C4-2B (cell line): ENCODE measurements at regions not wholly inside any gene's neighbourhood (a gene's known extent, or its start where the extent isn't known, plus 50 kb on each side); places are given as distances from the start of the nearest gene placed in this dataset.

Experiments
- H3K27ac ChIP-seq: fragments of 450-650 bp; 2 replicates; pipeline ENCODE4 v1.5.1; 2017
- ZFX ChIP-seq: fragments of 450-650 bp; IDR thresholded peaks from 2 replicates; pipeline ENCODE4 v1.6.1; 2017
- TF ChIP-seq, protein P1 (sequence below): fragments of 450-650 bp; conservative IDR thresholded peaks from 2 replicates; pipeline ENCODE4 v1.5.1; 2017; ENCODE audit warnings: mild to moderate bottlenecking

GRCh38 chr7:155360495-155361345 is 63.0 kb downstream of the INSIG1 start:
- TF ChIP-seq, protein P1, sequence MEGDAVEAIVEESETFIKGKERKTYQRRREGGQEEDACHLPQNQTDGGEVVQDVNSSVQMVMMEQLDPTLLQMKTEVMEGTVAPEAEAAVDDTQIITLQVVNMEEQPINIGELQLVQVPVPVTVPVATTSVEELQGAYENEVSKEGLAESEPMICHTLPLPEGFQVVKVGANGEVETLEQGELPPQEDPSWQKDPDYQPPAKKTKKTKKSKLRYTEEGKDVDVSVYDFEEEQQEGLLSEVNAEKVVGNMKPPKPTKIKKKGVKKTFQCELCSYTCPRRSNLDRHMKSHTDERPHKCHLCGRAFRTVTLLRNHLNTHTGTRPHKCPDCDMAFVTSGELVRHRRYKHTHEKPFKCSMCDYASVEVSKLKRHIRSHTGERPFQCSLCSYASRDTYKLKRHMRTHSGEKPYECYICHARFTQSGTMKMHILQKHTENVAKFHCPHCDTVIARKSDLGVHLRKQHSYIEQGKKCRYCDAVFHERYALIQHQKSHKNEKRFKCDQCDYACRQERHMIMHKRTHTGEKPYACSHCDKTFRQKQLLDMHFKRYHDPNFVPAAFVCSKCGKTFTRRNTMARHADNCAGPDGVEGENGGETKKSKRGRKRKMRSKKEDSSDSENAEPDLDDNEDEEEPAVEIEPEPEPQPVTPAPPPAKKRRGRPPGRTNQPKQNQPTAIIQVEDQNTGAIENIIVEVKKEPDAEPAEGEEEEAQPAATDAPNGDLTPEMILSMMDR = no peak
- no peak for TF ChIP-seq ZFX
- no peak overlapping the region for H3K27ac ChIP-seq

GRCh38 chr7:155361346-155361680 is 63.6 kb downstream of the INSIG1 start:
- no peak overlapping the region for H3K27ac ChIP-seq
- TF ChIP-seq, protein P1 = no peak

- TF ChIP-seq, protein P1 = no peak
- TF ChIP-seq ZFX = no peak
- H3K27ac ChIP-seq = no peak overlapping the region
Observed at GRCh38 chr7:155361947-155362346, 64.3 kb downstream of the INSIG1 start.

DNA sequence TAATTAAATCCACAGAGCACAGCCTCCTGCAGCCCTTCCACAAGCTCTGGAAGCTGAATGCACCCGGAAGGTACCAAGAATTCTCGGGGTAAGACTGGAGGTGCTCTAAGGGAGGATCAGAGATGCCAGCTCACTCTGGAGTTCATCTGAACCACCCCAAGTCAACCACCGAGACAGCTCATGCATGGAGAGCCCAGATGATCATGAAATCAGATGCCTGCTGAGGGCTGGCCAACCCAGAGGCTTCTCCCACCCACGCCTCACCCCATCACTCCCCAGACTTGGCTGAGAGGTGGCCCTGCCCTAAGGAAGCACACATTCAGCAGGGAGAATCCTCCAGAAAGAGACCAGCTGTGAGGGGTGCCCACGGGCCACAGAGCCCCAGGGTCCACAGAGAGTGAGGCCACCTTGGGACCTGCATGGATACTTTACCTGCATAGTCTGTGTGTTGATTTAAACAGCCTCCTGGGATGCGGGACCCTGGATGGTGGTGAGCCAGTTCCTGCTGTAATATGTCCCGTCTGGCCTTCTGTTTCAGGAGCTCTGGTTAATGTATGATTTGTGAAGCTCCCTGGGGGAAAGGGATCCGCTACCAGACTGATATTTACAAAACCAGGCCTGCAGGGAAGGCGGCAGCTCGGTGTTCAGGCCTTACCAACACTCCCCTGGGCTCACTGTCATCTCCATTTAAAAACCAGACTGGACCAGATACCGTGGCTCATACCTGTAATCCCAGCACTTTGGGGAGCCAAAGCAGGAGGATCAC is 64.9 kb downstream of the INSIG1 start:
- TF ChIP-seq, protein P1 = no peak
- TF ChIP-seq ZFX = no peak
- H3K27ac ChIP-seq = no peak overlapping the region

GRCh38 chr7:155363146-155363539 is 65.5 kb downstream of the INSIG1 start:
- TF ChIP-seq ZFX = no peak
- TF ChIP-seq, protein P1 = no peak
- no peak overlapping the region for H3K27ac ChIP-seq

DNA sequence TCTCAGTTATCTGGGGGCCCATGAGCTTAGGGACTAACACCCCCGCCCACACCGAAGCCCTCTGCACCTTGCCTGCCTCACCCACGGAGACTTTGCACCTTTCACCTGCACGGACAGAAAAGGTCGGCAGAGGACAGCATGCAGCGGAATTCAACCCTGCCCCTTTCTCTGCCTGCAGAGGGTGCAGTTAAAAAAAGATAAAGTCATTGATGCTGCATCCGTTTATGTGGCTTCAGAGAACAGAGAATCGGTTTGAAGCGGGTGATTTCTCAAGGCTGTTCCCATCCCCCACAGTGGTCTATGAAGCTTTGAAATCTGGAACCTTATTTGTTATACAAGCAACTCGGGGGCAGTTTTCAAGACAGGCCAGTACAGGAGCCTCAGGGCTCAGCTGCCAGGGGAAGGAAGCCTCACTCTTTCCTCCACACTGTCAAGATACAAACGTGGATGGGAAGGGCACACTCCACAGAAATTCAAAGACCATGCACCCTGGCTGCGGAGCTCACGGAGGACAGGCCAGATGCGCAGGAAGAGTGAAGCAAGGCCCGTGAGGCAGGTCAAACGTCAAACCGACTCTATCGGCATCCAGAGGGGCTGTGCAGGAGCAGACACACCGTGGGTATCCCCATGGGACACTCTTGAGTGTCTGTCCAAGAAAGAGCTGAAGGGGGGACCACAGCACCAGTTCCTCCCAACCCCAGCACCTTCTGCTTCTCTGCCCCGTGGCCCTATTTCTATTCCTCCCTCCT is 66.3 kb downstream of the INSIG1 start:
- no peak overlapping the region for H3K27ac ChIP-seq

More for the DNA sequence above, 66.3 kb downstream of the INSIG1 start:
- no peak for TF ChIP-seq ZFX
- TF ChIP-seq, protein P1 = peak; percentile 38
